ENCODE measurements at regions not wholly inside any gene's neighbourhood (a gene's known extent, or its start where the extent isn't known, plus 50 kb on each side); places are given as distances from the start of the nearest gene placed in this dataset.
A peak's percentile ranks its signal among the peaks of the same experiment; 100 is the strongest.

DNA sequence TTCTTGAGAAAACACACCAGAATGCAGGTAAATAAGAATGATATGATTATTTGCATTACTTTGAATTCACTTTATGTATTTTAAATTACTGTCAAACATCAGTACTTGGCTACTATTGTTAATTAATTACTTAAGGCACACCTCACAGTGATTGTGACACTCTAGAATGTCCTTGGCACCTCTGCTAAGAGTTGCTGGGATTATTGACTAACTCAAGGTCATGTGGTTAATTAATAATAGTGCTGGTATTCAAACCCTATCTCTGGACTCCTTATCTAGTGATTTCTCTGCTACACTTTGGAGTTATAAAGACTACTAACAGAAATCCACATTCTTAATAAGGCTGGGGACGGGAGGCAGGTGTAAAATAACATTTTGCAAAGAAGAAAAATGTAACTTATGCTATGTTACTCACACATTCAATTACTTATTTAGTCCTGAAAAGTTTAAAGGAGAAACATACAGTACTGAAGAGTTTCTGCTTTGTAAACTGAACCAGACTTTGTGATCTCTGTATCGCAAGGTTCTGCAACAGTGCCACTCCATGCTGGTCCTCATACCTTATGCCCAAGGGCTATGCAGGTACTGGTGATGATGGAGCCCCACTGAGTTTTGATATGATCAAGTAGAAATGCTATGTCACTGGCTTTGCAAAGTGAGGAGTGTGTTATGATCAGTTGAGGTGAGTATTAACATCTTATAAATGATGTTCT lies 242.7 kb downstream of the MID1IP1 start:
- Histone ChIP-seq H3K27ac (ENCODE audit: low read depth, low read length) (no peak overlapping the region), H3K56ac (ENCODE audit: low read length) (no peak overlapping the region), H3K79me1 (ENCODE audit: low read length) (no peaks in the 10 kb centered on the region), H3K4me2 (ENCODE audit: low read length) (no peak overlapping the region), H2BK120ac (ENCODE audit: low read depth, low read length) (no peak overlapping the region), H3K4ac (ENCODE audit: low read depth, low read length) (no peak overlapping the region), H2BK15ac (replicated peaks; ENCODE audit: low read depth) (no peak overlapping the region), H3K79me2 (ENCODE audit: control insufficient read depth, insufficient read depth, low read length) (no peaks in the 10 kb centered on the region), H3K23ac (ENCODE audit: low read length) (no peak overlapping the region), H2AK5ac (ENCODE audit: low read length) (no peak overlapping the region), H3K27me3 (ENCODE audit: insufficient read depth, low read length, poor library complexity) (no peaks in the 10 kb centered on the region), H3K4me1 (ENCODE audit: control insufficient read depth, low read depth, low read length) (no peaks in the 10 kb centered on the region), H4K8ac (ENCODE audit: low read depth, low read length) (no peak overlapping the region), H3K9ac (ENCODE audit: low read length) (no peak overlapping the region), H3K36me3 (ENCODE audit: control insufficient read depth, insufficient read depth, low read length) (no peaks in the 10 kb centered on the region), H2BK5ac (ENCODE audit: low read length) (no peak overlapping the region), H3K4me3 (ENCODE audit: low read length) (no peak overlapping the region), H3K18ac (ENCODE audit: low read length) (no peak overlapping the region), H4K5ac (ENCODE audit: low read length) (no peak overlapping the region)
- DNase-seq: no peak
- no CpG with 5 or more reads among the region's 2 CpGs for WGBS (ENCODE audit: extremely low coverage, insufficient coverage, low lambda C conversion rate)

DNA sequence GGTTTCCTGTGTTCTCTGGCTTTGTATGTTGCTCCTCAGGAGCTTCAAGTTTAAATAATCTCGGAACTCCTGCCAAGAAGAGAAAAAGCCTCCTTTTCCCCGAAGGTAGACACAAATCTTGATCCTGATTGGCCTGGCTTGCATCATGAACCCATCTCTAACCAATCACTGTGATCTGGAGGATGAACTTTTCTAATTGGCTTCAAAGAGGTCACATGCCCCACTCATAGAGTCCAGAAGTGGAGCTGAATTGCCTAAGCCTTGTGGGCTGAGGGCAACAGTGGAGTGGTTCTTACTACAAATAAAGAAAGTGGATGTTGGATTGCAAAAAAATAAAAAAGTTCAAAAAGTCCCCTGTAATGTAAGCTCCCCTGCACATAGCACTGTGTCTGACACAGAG lies 245.9 kb downstream of the MID1IP1 start:
- Histone ChIP-seq H2BK5ac (ENCODE audit: low read length) (no peak overlapping the region), H4K8ac (ENCODE audit: low read depth, low read length) (no peak overlapping the region), H3K18ac (ENCODE audit: low read length) (no peak overlapping the region), H4K5ac (ENCODE audit: low read length) (no peak overlapping the region), H3K27ac (ENCODE audit: low read depth, low read length) (no peak overlapping the region), H2BK120ac (ENCODE audit: low read depth, low read length) (no peak overlapping the region), H2AK5ac (ENCODE audit: low read length) (no peak overlapping the region), H3K56ac (ENCODE audit: low read length) (no peak overlapping the region), H3K9ac (ENCODE audit: low read length) (no peak overlapping the region), H3K36me3 (ENCODE audit: control insufficient read depth, insufficient read depth, low read length) (no peaks in the 10 kb centered on the region), H2BK15ac (replicated peaks; ENCODE audit: low read depth) (no peak overlapping the region), H3K79me1 (ENCODE audit: low read length) (no peaks in the 10 kb centered on the region), H3K79me2 (ENCODE audit: control insufficient read depth, insufficient read depth, low read length) (no peaks in the 10 kb centered on the region), H3K4ac (ENCODE audit: low read depth, low read length) (no peak overlapping the region), H3K4me1 (ENCODE audit: control insufficient read depth, low read depth, low read length) (no peaks in the 10 kb centered on the region), H3K4me2 (ENCODE audit: low read length) (no peak overlapping the region), H3K27me3 (ENCODE audit: insufficient read depth, low read length, poor library complexity) (no peaks in the 10 kb centered on the region), H3K4me3 (ENCODE audit: low read length) (no peak overlapping the region), H3K23ac (ENCODE audit: low read length) (no peak overlapping the region)
- no CpG with 5 or more reads among the region's 2 CpGs for WGBS (ENCODE audit: extremely low coverage, insufficient coverage, low lambda C conversion rate)
- no peak for DNase-seq

DNA sequence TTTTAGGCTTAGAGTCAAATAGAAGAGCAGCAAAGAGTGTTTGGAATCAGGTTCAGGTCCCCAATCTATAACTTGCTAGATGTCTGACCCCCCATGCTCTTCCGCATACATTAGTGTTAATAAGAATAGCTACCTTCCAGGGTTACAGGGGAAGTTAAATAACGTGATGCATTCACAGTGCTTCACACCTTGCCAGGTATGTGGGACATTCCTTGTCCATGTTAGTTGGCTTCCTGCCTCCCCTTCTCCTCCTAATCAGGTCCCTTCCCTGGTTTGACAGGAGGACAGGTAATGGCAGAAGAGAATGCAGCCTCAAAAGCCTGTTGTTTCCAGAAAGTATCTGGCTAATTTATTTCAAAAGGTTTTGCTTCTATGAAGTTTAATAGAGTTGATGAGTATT lies 248.7 kb downstream of the MID1IP1 start:
- no peak overlapping the region for H3K27ac ChIP-seq (ENCODE audit: low read depth, low read length)
- no peak overlapping the region for H3K56ac ChIP-seq (ENCODE audit: low read length)
- no peak overlapping the region for H2BK15ac ChIP-seq (replicated peaks; ENCODE audit: low read depth)
- H2BK5ac ChIP-seq (ENCODE audit: low read length): no peak overlapping the region
- H3K27me3 ChIP-seq (ENCODE audit: insufficient read depth, low read length, poor library complexity): no peaks in the 10 kb centered on the region
- H3K4me2 ChIP-seq (ENCODE audit: low read length): no peak overlapping the region
- H2BK120ac ChIP-seq (ENCODE audit: low read depth, low read length): no peak overlapping the region
- no peaks in the 10 kb centered on the region for H3K79me1 ChIP-seq (ENCODE audit: low read length)
- H3K4me3 ChIP-seq (ENCODE audit: low read length): no peak overlapping the region
- no peak overlapping the region for H3K4ac ChIP-seq (ENCODE audit: low read depth, low read length)
- H4K8ac ChIP-seq (ENCODE audit: low read depth, low read length): no peak overlapping the region
- DNase-seq: peak; percentile 51
- H4K5ac ChIP-seq (ENCODE audit: low read length): no peak overlapping the region
- no peak overlapping the region for H3K23ac ChIP-seq (ENCODE audit: low read length)
- no CpG with 5 or more reads among the region's 2 CpGs for WGBS (ENCODE audit: extremely low coverage, insufficient coverage, low lambda C conversion rate)
- H2AK5ac ChIP-seq (ENCODE audit: low read length): no peak overlapping the region
- H3K79me2 ChIP-seq (ENCODE audit: control insufficient read depth, insufficient read depth, low read length): no peaks in the 10 kb centered on the region
- H3K36me3 ChIP-seq (ENCODE audit: control insufficient read depth, insufficient read depth, low read length): no peaks in the 10 kb centered on the region
- no peaks in the 10 kb centered on the region for H3K4me1 ChIP-seq (ENCODE audit: control insufficient read depth, low read depth, low read length)
- H3K18ac ChIP-seq (ENCODE audit: low read length): no peak overlapping the region
- no peak overlapping the region for H3K9ac ChIP-seq (ENCODE audit: low read length)

DNA sequence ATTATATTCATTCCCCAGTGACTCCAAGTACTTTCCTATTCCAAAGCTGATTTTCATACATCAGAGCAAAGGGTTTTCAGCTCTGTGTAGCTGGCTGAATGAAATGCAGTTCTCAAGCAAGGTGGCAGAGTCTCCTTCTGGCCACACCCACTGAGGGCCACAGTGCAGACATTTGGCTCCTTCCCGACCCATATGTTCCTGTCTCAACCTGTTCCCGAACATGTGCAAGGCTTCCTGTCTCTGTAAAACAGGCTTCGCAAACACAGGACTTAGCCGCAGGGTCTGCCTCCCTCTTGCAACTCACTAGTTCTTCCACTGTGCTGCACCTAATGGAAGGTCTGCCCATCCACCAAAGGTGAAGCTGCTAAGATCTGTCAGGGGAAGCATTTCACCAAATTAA lies 249.2 kb downstream of the MID1IP1 start:
- no peak overlapping the region for H3K4me2 ChIP-seq (ENCODE audit: low read length)
- no peak overlapping the region for H2BK15ac ChIP-seq (replicated peaks; ENCODE audit: low read depth)
- H3K23ac ChIP-seq (ENCODE audit: low read length): no peak overlapping the region
- no peaks in the 10 kb centered on the region for H3K4me1 ChIP-seq (ENCODE audit: control insufficient read depth, low read depth, low read length)
- H3K27me3 ChIP-seq (ENCODE audit: insufficient read depth, low read length, poor library complexity): no peaks in the 10 kb centered on the region
- H4K5ac ChIP-seq (ENCODE audit: low read length): no peak overlapping the region
- no peak overlapping the region for H3K18ac ChIP-seq (ENCODE audit: low read length)
- H3K79me2 ChIP-seq (ENCODE audit: control insufficient read depth, insufficient read depth, low read length): no peaks in the 10 kb centered on the region
- H3K9ac ChIP-seq (ENCODE audit: low read length): no peak overlapping the region
- H3K56ac ChIP-seq (ENCODE audit: low read length): no peak overlapping the region
- no peak overlapping the region for H3K27ac ChIP-seq (ENCODE audit: low read depth, low read length)
- DNase-seq: no peak
- no CpG with 5 or more reads among the region's 4 CpGs for WGBS (ENCODE audit: extremely low coverage, insufficient coverage, low lambda C conversion rate)
- H3K4ac ChIP-seq (ENCODE audit: low read depth, low read length): no peak overlapping the region
- H3K4me3 ChIP-seq (ENCODE audit: low read length): no peak overlapping the region
- no peak overlapping the region for H2BK120ac ChIP-seq (ENCODE audit: low read depth, low read length)
- no peaks in the 10 kb centered on the region for H3K79me1 ChIP-seq (ENCODE audit: low read length)
- no peak overlapping the region for H2AK5ac ChIP-seq (ENCODE audit: low read length)
- no peak overlapping the region for H4K8ac ChIP-seq (ENCODE audit: low read depth, low read length)
- H3K36me3 ChIP-seq (ENCODE audit: control insufficient read depth, insufficient read depth, low read length): no peaks in the 10 kb centered on the region
- H2BK5ac ChIP-seq (ENCODE audit: low read length): no peak overlapping the region

DNA sequence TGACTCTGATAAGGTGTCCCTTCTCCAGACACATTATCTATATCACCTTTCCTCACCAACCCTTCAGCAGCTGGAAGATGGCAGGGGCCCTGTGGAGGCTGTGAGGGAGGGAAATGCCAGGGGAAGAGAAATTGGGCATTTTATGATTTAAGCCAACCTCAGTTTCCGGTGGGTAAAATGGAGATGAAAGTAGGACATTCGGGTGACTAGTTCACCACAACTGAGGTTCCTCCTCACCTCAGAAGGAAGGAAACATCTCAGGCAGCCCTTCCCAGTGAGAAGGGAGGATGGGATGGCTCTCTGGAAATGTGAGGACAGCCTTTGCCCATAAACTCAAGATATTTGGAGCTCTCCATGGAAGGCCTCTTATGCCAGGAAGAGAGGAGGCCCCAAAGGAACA lies 251.5 kb downstream of the MID1IP1 start:
- H3K56ac ChIP-seq (ENCODE audit: low read length): no peak overlapping the region
- H2BK15ac ChIP-seq (replicated peaks; ENCODE audit: low read depth): no peak overlapping the region
- no peak overlapping the region for H4K5ac ChIP-seq (ENCODE audit: low read length)
- H4K8ac ChIP-seq (ENCODE audit: low read depth, low read length): no peak overlapping the region
- no CpG with 5 or more reads among the region's 2 CpGs for WGBS (ENCODE audit: extremely low coverage, insufficient coverage, low lambda C conversion rate)
- H3K4me3 ChIP-seq (ENCODE audit: low read length): no peak overlapping the region
- no peaks in the 10 kb centered on the region for H3K27me3 ChIP-seq (ENCODE audit: insufficient read depth, low read length, poor library complexity)
- no peaks in the 10 kb centered on the region for H3K79me2 ChIP-seq (ENCODE audit: control insufficient read depth, insufficient read depth, low read length)
- no peak for DNase-seq
- no peak overlapping the region for H3K4me2 ChIP-seq (ENCODE audit: low read length)
- no peak overlapping the region for H3K23ac ChIP-seq (ENCODE audit: low read length)
- no peaks in the 10 kb centered on the region for H3K36me3 ChIP-seq (ENCODE audit: control insufficient read depth, insufficient read depth, low read length)
- H3K27ac ChIP-seq (ENCODE audit: low read depth, low read length): no peak overlapping the region
- no peak overlapping the region for H3K4ac ChIP-seq (ENCODE audit: low read depth, low read length)
- no peaks in the 10 kb centered on the region for H3K79me1 ChIP-seq (ENCODE audit: low read length)
- no peaks in the 10 kb centered on the region for H3K4me1 ChIP-seq (ENCODE audit: control insufficient read depth, low read depth, low read length)
- no peak overlapping the region for H3K18ac ChIP-seq (ENCODE audit: low read length)
- H2AK5ac ChIP-seq (ENCODE audit: low read length): no peak overlapping the region
- no peak overlapping the region for H2BK5ac ChIP-seq (ENCODE audit: low read length)
- H3K9ac ChIP-seq (ENCODE audit: low read length): no peak overlapping the region
- H2BK120ac ChIP-seq (ENCODE audit: low read depth, low read length): no peak overlapping the region

DNA sequence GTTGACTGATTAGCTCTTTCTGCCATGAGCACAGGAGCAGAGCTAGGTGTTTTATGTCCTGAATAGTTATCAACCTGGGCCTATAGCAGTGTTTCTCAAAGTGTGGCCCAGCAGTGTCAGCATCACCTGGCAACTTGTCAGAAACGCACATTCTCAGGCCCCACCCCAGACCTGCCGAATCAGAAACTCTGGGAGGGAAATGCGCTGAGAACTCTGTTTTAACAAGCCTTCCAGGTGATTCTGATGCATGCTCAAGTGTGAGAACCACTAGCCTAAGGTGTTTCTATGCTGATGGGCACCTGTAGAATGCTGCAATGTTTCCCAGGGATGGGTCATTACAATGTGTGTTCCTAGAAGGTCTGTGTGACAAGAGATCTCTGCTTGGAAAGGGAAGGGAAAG lies 257.5 kb downstream of the MID1IP1 start:
- H3K27me3 ChIP-seq (ENCODE audit: insufficient read depth, low read length, poor library complexity): no peaks in the 10 kb centered on the region
- no peaks in the 10 kb centered on the region for H3K79me2 ChIP-seq (ENCODE audit: control insufficient read depth, insufficient read depth, low read length)
- no peaks in the 10 kb centered on the region for H3K4me1 ChIP-seq (ENCODE audit: control insufficient read depth, low read depth, low read length)
- H3K36me3 ChIP-seq (ENCODE audit: control insufficient read depth, insufficient read depth, low read length): no peaks in the 10 kb centered on the region
- H3K27ac ChIP-seq (ENCODE audit: low read depth, low read length): no peak overlapping the region
- no peak overlapping the region for H3K56ac ChIP-seq (ENCODE audit: low read length)
- no peak overlapping the region for H4K8ac ChIP-seq (ENCODE audit: low read depth, low read length)
- no peaks in the 10 kb centered on the region for H3K79me1 ChIP-seq (ENCODE audit: low read length)
- DNase-seq: no peak
- no peak overlapping the region for H3K18ac ChIP-seq (ENCODE audit: low read length)
- no peak overlapping the region for H3K23ac ChIP-seq (ENCODE audit: low read length)
- H4K5ac ChIP-seq (ENCODE audit: low read length): no peak overlapping the region
- H2BK120ac ChIP-seq (ENCODE audit: low read depth, low read length): no peak overlapping the region
- no peak overlapping the region for H3K4me2 ChIP-seq (ENCODE audit: low read length)
- H2BK15ac ChIP-seq (replicated peaks; ENCODE audit: low read depth): no peak overlapping the region
- no peak overlapping the region for H2BK5ac ChIP-seq (ENCODE audit: low read length)
- WGBS (ENCODE audit: extremely low coverage, insufficient coverage, low lambda C conversion rate): no CpG with 5 or more reads among the region's 3 CpGs
- no peak overlapping the region for H3K4ac ChIP-seq (ENCODE audit: low read depth, low read length)
- H3K9ac ChIP-seq (ENCODE audit: low read length): no peak overlapping the region
- H3K4me3 ChIP-seq (ENCODE audit: low read length): no peak overlapping the region
- no peak overlapping the region for H2AK5ac ChIP-seq (ENCODE audit: low read length)
